Adrenal gland (tissue), 9 donors: ENCODE measurements at regions not wholly inside any gene's neighbourhood (a gene's known extent, or its start where the extent isn't known, plus 50 kb on each side); places are given as distances from the start of the nearest gene placed in this dataset.

Source experiments
- DNase-seq, 7 donors: peaks; one replicate each; pipeline ENCODE4 v3.0.0-alpha.2; 2019 to 2020
- H3K27ac ChIP-seq, 5 donors: fragments of 200-600 bp; sonication (generic) in 4 of 5; 1 replicate in 3 of 5; 2 replicates in 2 of 5; pipeline versions ENCODE4 v1.5.1 to v1.8.0; 2016 to 2020; ENCODE audit warnings: mild to moderate bottlenecking in 1 of 5
- H3K27me3 ChIP-seq: fragments of 200-600 bp; 2 replicates; pipeline ENCODE4 v1.8.0; 2021
- H3K36me3 ChIP-seq, 2 donors: fragments of 200-600 bp; replicated peaks in 1 of 2; 1 replicate in 1 of 2; 2 replicates in 1 of 2; pipeline versions ENCODE4 v1.5.1 to v1.8.0; 2018 to 2022
- H3K4me1 ChIP-seq, 2 donors: fragments of 200-600 bp; replicated peaks in 1 of 2; 1 replicate in 1 of 2; 2 replicates in 1 of 2; pipeline versions ENCODE4 v1.5.1 to v1.8.0; 2018 to 2021
- H3K4me3 ChIP-seq, 4 donors: fragments of 200-600 bp; sonication (generic) in 3 of 4; one replicate each; pipeline ENCODE4 v1.5.1; 2016 to 2018
- H3K9me3 ChIP-seq, 3 donors: fragments of 200-600 bp; sonication (generic) in 1 of 3; replicated peaks in 1 of 3; 1 replicate in 2 of 3; 2 replicates in 1 of 3; pipeline versions ENCODE4 v1.5.1 to v1.8.0; 2016 to 2021
- POLR2A ChIP-seq, 2 donors: fragments of 450-650 bp; IDR thresholded peaks; one replicate each; pipeline ENCODE4 v1.6.1; 2017; ENCODE audit warnings: antibody characterized with exemption in 2 of 2, mild to moderate bottlenecking in 2 of 2, moderate library complexity in 1 of 2
- WGBS, 4 donors: extraction: QIAGEN DNeasy Blood & Tissue Kit in 2 of 4; methylation state at CpG; one replicate each; pipeline versions ENCODE4 v1.1.5 to v1.1.7; 2013 to 2017; 5-methylcytosine and 5-hydroxymethylcytosine counted together
- intact Hi-C, 2 donors: fragments of 100-400 bp; cut with DNase I; formaldehyde crosslinking; loops; one replicate each; pipeline versions ENCODE4 v1.14.1 to v1.15.0; 2022 to 2023
- TF ChIP-seq, protein P1 (sequence below), 6 experiments: fragments of 450-650 bp in 4 of 6; fragments of 200-600 bp in 2 of 6; sonication (generic) in 1 of 6; IDR thresholded peaks; 1 replicate in 5 of 6; 2 replicates in 1 of 6; pipeline versions ENCODE4 v1.5.1 to v1.8.0; 2016 to 2021; ENCODE audit warnings: antibody characterized with exemption in 6 of 6, mild to moderate bottlenecking in 2 of 6, moderate library complexity in 1 of 6
- donor health status: healthy with polysubstance abuse.
- donor health status: Bipolar disorder and iron deficiency.
- donor health status: DM: yes; HTN: yes; CAD: no.
- donor health status: DM: no; HTN: no; CAD: no.
- donor health status: DM: no; HTN: no; CAD: no.

GRCh38 chr6:91970700-91971099, 1383.8 kb upstream of the MAP3K7 start:
- 60 to 76% (median 62%) methylated on average over 2 of the region's 2 CpGs for WGBS, 4 donors
- no peaks in the 10 kb centered on the region for H3K9me3 ChIP-seq

GRCh38 chr6:91965872-91966271, 1379.0 kb upstream of the MAP3K7 start:
- intact Hi-C loops: no loop called here
- TF ChIP-seq, protein P1, sequence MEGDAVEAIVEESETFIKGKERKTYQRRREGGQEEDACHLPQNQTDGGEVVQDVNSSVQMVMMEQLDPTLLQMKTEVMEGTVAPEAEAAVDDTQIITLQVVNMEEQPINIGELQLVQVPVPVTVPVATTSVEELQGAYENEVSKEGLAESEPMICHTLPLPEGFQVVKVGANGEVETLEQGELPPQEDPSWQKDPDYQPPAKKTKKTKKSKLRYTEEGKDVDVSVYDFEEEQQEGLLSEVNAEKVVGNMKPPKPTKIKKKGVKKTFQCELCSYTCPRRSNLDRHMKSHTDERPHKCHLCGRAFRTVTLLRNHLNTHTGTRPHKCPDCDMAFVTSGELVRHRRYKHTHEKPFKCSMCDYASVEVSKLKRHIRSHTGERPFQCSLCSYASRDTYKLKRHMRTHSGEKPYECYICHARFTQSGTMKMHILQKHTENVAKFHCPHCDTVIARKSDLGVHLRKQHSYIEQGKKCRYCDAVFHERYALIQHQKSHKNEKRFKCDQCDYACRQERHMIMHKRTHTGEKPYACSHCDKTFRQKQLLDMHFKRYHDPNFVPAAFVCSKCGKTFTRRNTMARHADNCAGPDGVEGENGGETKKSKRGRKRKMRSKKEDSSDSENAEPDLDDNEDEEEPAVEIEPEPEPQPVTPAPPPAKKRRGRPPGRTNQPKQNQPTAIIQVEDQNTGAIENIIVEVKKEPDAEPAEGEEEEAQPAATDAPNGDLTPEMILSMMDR (IDR thresholded peaks at IDR 0.05): no peak
- TF ChIP-seq POLR2A (IDR thresholded peaks at IDR 0.05): no peak
- WGBS, 4 donors: 71 to 87% (median 85%) methylated on average over 1 of the region's 1 CpG
- no peaks in the 10 kb centered on the region for H3K36me3 ChIP-seq
- no peaks in the 10 kb centered on the region for H3K9me3 ChIP-seq
- no peak for DNase-seq
- no peaks in the 10 kb centered on the region for H3K27me3 ChIP-seq
- H3K4me1 ChIP-seq: no peaks in the 10 kb centered on the region
- H3K27ac ChIP-seq: no peak overlapping the region
- no peak overlapping the region for H3K4me3 ChIP-seq

More at GRCh38 chr6:91970700-91971099, 1383.8 kb upstream of the MAP3K7 start:
- no peak for DNase-seq
- H3K27ac ChIP-seq: no peak overlapping the region
- TF ChIP-seq, protein P1 (IDR thresholded peaks at IDR 0.05): no peak
- no peak for TF ChIP-seq POLR2A (IDR thresholded peaks at IDR 0.05)
- H3K27me3 ChIP-seq: no peaks in the 10 kb centered on the region
- H3K4me1 ChIP-seq: no peaks in the 10 kb centered on the region
- no peaks in the 10 kb centered on the region for H3K36me3 ChIP-seq
- intact Hi-C loops: no loop called here
- no peak overlapping the region for H3K4me3 ChIP-seq

GRCh38 chr6:91961671-91962070, 1374.8 kb upstream of the MAP3K7 start:
- DNase-seq: no peak
- TF ChIP-seq, protein P1 (IDR thresholded peaks at IDR 0.05): no peak
- no peak for TF ChIP-seq POLR2A (IDR thresholded peaks at IDR 0.05)
- Histone ChIP-seq H3K9me3 (no peaks in the 10 kb centered on the region), H3K27ac (no peak overlapping the region), H3K4me1 (no peaks in the 10 kb centered on the region), H3K4me3 (no peak overlapping the region), H3K36me3 (no peaks in the 10 kb centered on the region), H3K27me3 (no peaks in the 10 kb centered on the region)
- intact Hi-C loops: no loop called here
- 86 to 93% (median 89%) methylated on average over 2 of the region's 2 CpGs for WGBS, 4 donors

GRCh38 chr6:91961236-91961635, 1374.4 kb upstream of the MAP3K7 start:
- WGBS, 4 donors: 84 to 91% (median 87%) methylated on average over 3 of the region's 3 CpGs
- Histone ChIP-seq H3K27ac (no peak overlapping the region), H3K27me3 (no peaks in the 10 kb centered on the region), H3K4me3 (no peak overlapping the region), H3K9me3 (no peaks in the 10 kb centered on the region), H3K36me3 (no peaks in the 10 kb centered on the region), H3K4me1 (no peaks in the 10 kb centered on the region)
- intact Hi-C loops: no loop called here
- no peak for TF ChIP-seq POLR2A (IDR thresholded peaks at IDR 0.05)
- TF ChIP-seq, protein P1 (IDR thresholded peaks at IDR 0.05): no peak
- no peak for DNase-seq
